Fibroblast of skin of right quadriceps (primary cell): ENCODE measurements at regions not wholly inside any gene's neighbourhood (a gene's known extent, or its start where the extent isn't known, plus 50 kb on each side); places are given as distances from the start of the nearest gene placed in this dataset.
A peak's percentile ranks its signal among the peaks of the same experiment; 100 is the strongest.
"Not testable (repeated sequence)": the region's sequence is repeated elsewhere in the genome, so short reads cannot be mapped to it uniquely, and the experiment has no call there.

Experiments
- DNase-seq: peaks from one replicate; pipeline ENCODE4 v3.0.0-alpha.2; 2013

DNA sequence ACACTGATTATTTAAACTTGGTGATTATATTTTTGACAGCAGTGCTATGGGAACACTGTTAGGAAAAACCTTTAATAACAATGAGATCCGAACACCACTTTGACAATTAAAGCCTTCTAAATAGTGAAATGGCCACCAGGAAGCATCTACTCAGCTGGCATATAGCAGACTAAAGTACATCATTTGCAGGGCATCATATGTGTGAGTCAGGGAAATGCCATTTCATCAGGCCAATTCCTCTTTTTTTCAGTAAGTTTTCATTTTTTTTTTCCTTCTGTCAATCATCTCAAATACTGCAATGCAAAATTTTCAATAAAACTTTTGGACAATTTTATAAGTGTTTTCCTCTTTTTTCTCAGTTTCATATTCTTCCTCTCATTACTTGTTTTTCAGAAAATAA, 521.4 kb upstream of the SEMA3D start:
- DNase-seq, result no peak

DNA sequence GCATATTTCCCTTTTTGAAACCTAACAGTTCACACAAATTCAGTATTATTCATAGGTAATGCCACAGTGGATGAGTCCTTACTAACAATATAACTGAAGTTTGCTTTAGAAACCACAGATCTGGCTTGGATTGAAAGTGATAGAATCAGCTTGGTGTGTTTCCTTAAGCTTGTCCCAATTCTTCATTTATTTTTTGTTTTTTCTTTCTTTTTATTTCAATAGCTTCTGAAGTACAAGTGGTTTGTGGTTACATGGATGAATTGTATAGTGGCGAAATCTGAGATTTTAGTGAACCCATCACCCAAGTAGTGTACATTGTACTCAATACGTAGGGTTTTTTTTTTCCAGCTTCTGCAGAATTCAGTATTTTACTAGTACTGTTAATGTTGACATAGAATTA, 518.2 kb upstream of the SEMA3D start:
- no peak for DNase-seq

DNA sequence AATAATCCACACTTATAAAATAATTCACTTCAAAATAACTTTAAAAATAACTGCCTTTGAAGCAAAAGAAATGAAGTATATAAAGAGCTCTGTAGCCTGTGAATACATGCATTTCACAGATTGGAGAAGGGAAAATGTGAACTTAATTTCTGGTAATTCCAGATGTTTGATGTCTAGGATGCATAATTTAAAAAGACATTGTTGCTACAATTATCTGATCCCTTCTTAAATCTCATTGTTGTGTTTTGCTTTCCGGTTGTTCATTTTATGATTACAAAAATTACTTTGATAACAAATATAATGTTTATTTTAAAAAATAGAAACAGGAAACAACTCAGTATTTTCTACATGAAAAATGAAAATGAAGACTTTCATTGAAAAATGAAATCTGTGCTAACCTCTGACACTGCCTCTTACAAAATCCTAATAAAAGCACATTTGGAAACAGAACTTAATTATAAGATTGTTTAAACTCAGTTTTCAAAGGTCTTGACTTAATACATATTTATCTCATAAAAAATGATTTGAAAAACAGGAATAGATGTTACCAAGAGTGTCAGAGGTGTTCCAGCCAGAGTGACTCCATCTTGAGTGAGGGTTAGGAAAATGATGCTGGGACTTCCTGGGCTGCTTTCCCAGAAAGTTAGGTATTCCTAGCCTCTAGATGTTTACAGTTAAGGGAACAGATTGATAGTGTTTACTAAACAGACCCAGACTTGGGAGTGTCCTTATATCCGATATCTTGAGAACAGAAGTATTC, 516.6 kb upstream of the SEMA3D start:
- no peak for DNase-seq

DNA sequence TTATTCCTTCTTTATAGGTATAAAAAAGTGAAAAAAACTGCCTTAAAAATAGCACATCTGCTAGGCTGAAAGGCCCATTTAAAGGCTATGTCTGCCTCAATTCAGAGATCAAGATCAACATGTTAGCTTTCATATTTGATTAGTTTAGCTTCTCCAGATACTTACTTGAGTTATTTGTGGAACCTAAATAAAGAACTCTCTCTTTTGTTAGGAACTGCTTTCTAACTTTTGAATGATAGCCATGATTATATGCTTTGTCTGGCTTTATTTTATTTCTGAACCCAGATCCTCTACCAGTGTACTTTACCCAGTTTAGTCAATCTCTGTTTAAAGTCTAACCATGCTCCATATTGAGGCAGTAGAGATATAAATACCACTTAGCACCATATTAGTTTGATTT, 515.5 kb upstream of the SEMA3D start:
- DNase-seq, result no peak

DNA sequence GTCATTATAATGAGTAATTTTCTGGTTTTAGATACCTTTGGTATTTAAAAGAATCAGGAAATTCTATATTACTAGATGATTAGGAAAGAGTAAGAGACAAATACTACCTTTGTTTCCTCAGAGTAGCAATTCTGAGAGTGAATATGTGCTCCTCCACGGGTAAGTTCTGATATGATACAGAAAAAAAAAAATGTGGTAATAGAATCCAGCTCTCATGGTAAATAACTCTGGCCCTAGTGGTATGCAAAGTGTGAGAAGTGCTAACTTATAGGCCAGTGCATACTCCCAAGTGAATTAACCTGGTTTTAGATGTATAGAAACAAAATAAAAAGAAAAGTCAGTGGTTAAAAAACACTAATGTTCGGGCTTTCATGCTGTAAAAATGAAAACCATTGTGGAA, 512.6 kb upstream of the SEMA3D start:
- DNase-seq, result no peak

DNA sequence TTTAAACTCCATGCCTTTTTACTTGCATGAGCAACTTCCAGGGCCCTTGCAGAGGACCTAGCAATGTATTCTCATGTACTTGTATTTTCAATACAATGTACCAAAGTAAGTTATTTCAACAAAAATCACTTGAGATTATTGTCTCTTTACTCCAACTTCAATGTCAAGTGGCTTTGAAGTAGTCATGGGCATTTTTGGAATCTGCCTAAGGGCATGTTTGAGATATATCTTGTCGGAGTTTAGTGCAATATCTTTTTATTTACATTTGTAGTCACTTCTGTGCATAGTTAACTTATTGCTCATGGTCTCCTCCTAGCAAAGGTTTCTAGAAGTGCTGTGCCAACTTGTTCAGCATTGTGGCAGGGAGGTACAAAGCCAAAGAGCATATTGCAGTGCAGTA, 508.7 kb upstream of the SEMA3D start:
- peak; percentile 13 for DNase-seq

DNA sequence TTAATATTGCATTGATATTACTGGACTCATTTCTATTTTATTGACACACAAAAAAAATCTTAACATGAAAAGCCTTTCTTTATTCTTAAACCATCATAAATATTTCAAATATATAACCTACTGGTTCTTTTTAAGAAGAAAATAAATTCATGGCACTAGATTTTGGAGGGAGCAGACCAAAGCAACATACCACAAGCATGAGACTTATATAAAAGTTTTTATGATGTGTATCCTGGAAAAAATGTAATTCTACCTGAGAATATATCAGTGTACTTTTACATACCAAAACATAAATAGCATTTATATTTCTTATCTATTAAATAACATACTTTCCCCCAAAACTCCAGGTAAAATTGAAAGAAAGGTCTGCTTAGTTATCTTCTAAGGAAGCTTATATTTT, 508.2 kb upstream of the SEMA3D start:
- no peak for DNase-seq

DNA sequence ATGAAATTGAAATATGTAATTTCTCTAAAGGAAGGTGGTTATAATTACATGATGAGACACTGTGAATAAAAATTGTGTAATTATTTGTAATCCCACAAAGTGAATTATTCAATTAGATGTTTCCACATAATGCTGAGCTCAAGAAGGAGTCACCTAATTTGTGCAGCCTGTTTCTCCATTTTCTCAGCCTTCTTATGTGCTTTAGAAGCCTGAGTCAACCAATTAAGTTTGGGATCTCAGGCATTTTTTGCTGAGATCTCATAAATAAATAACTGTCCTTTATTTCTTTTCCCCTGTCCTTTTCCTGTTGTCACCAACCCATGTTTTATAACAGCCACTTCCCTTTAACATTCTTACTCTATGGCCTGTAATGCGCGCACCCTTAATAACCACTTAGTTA, 506.5 kb upstream of the SEMA3D start:
- DNase-seq, result peak; percentile 60

DNA sequence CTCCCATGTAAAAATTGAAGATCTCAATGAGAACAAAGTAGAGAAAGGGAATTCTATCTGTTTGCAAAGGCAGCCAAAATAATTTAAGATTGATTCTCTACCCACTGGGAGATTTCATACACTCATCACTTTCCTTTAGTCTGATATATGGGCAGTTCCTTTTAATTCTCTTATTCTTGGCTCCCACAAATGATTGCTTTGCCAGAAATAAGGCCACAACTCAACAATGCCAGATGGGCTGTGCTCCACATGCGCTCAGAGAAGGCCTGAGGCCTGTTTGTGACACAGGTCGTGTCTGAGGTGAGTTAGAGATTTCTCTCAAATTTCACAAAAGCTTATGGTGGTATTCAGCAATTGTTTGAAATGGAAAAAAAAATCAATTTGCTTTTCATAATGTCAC, 501.9 kb upstream of the SEMA3D start:
- DNase-seq, result peak; percentile 14

DNA sequence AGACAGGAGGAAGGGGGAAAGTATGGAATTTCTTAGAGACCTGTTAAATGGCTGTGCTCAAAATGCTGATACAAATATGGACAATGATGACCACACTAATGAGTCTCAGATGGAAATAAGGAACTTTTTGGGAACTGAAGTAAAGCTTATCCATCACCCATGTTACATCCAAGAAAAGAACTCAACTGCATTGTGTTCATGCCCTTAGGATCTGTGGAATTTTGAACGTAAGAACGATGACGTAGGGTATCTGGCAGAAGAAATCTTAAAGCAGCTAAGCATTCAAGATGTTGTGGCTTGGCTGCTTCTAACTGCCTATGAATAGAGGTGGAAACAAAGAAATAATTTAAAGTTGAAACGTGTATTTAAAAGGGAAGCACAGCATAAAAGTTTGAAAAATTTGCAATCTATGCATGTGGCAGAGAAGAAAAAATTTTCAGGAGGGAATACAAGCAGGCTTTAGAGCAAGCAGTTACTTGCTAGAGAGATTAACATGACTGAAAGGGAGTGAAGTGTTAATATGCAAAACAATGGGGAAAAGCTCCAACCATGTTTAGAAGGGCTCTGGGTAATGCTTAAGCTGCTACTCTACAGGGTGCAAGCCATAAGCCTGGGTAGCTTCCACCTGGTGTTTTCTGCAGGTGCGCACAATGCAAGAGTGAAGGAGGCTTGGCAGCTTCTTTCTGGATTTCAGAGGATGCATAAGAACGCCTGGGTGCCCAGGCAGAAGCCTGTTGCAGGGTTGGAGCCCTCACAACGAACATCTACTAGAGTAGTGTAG, 499.7 kb upstream of the SEMA3D start:
- no peak for DNase-seq

DNA sequence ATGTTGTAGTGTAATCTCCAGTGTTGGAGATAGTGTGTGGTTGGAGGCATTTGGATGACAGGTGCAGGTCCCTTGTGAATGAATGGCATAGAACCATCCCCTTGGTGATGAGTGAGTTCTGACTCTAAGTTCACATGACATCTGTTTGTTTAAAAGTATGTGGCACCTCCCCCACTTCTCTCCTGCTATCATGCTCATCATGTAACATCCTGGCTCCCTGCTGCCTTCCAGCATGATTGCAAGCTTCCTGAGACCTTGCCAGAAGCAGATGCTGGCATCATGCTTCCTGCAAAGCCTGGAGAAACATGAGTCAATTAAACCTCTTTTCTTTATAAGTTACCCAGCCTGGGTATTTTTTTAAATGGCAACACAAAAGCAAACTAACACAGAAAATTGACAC, 499.0 kb upstream of the SEMA3D start:
- DNase-seq, result peak; percentile 41

DNA sequence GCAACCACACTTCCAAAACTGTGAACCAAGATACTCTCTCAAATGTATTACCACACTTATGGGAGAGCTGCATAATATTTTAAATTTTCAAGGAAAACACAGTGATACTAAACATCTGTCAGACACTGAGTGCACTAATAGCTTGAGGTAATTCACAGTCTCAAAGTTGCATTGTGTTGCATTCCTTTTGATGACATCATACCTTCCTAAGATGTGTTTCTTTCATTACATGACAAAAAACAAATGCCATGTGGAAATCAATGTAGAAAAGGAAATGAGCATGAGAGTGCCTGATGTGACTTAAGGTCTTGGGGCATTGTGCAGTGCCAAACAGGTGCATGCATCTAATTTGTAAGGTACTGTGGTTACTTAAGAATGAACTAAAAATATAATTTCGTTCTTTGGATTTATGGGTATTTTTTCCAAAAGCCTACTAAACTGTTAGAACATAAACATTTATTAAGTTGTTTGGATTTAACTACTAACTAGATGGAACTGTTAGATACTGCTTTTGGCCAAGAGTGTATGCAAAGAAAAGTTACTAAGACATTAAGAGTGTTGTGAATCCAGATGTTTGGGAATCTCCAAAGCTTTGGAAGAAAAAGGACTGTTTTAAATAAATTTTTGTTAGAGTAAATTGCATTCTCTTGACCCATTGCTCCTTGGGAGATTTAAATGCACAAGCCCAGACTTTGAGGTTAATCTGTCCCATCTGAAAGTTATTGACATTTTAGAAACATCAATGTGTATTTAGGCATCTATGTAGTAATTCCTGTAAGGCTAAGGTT, 496.2 kb upstream of the SEMA3D start:
- peak; percentile 56 for DNase-seq

DNA sequence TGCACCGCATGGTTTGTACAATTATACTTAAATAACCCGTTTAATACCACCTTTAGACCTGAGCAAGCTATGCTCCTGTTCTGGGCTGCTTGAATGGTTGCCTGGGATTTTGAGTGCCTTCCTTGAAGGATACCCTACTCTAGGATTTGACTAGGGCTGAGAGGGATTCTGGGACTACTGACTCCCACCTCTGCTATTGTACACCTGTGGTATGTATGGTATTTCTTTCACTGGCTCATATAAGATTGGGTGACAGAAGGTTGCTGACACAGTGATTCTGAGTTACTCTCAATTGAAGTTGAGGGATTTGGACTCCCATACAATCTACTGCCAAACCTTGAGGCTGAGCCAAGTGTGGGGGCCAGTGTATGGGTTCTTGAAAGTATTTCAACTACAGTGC, 494.4 kb upstream of the SEMA3D start:
- DNase-seq, result no peak

DNA sequence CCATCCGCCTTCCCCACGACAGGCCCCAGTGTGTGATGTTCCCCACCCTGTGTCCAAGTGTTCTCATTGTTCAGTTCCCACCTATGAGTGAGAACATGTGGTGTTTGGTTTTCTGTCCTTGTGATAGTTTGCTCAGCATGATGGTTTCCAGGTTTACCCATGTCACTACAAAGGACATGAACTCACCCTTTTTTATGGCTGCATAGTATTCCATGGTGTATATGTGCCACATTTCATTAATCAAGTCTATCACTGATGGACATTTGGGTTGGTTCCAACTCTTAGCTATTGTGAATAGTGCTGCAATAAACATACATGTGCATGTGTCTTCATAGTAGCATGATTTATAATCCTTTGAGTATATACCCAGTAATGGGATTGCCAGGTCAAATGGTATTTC, 488.2 kb upstream of the SEMA3D start:
- DNase-seq, result not testable (repeated sequence)

DNA sequence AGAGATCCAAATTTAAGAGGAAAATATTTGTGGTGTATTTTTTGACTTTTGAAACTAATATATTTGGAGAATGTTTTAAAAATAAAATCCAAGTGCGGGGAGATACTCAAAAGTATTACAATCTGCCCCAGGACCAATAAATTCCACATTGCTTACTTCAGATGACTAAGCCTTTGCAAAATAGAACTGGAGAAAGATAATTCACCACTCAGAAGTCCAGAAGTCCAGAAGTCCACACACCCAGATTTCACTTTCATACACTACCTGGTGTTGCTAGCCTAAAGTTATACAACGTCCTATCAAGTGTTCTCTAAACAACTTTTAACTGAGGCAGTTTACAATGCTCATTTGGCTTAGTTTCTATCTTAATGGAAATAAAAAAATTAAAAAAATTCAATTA, 487.0 kb upstream of the SEMA3D start:
- DNase-seq, result no peak

DNA sequence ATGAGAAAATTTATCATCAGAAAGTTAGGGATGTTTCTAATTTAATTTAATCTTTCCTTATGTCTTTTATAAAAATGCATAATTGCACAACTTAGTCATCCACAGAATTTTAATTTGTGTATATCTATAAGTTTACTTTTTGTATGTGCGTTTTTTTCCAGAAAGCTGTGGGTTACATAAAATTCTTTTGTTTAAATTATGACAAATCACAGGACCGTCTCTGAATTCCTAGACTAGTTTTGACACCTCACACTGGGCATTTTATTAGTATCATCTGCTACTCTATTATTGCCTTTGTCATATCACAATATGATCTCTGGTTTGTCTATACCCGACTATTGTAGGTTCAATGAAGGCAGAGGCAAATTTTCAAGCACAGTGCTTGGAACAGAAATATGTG, 482.4 kb upstream of the SEMA3D start:
- DNase-seq, result peak; percentile 70

DNA sequence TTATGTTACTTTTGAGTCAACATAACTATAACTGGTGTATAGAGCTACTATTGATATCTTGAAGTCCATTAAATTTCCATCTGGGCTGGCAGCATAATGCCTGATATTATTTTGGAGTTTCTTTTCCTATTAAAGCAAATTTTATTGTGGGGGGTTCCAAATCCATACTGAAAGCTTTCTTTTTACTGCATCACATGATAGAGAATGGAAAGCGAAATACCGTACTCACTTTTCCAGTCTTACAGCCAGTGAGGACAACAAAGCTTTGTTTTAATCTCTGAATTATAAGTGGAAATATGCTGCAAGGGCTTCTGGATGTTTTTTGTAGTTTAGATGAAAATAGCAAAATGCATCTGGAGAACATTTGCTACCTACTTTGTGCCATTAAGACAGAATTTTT, 477.5 kb upstream of the SEMA3D start:
- no peak for DNase-seq

DNA sequence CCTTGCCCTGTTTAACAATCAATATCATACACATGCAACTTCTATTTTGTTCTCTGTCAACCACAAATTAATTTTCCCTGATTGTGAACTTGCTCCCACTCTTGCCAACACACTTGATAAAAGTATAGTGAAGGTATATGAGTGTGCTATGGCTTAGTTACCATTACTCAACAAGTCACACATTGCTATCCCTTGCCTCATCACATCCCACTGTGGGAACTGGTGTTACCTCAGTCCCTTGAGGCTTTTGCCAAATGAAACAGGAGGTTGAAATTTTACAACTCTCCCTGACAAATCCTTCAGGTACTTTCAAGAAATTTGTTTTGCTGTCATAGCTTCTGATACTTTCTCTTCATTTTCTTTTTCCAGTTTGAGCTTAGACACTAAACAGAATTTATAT, 472.5 kb upstream of the SEMA3D start:
- DNase-seq, result peak; percentile 30

DNA sequence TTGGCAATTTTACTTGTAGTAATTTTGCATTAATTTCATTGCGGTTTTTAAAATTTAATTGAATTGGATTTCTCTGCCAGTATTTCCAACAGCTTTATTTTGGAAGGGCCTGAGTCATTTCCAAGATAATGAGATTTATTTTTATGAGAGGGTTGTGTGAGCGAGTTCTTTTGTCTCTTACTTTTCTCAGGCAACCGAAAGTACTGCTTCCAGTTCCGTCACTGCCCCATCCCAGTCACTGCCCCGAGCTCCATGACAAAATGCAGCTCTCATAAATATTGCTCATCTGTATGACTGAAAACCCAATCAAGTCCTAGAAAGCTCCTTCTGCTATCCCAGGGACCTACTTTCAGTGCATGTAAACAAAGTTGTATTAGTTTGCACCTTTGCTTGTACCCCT, 468.4 kb upstream of the SEMA3D start:
- no peak for DNase-seq

DNA sequence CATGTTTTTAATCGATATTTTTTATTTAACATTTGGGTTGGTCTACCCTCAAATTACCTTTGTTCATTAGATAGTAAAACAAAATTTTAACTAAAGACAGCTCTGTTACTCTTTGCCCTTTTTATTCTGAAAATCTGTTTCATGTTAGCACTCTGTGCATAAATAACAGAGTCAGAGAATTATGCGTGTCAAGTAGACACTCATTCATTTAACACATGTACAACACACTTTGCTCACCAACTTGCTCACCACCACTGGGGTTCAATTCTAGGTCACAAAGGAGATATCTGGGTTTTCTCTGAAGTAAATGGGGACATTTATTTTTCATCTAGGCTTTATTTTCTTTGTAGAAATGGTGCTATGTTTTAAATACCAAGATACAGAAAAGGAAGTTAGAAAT, 457.4 kb upstream of the SEMA3D start:
- DNase-seq, result peak; percentile 17

DNA sequence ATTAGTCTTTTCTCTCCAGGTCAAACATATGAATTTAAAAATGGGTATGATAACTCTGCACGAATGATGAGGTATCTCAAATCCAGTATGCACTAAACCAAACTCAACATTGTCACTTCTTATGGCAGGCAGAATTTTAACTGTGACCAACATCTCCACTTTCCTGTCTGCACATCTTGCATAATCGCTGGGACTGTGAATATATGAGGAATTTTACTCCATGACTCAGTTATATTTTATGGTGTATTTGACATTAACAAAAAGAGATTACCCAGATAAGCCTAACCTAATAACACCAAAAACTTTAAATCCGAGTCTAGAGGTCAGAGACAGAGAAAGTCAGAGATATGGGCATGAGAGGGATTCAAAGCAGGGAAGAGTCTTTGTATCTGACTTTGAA, 454.5 kb upstream of the SEMA3D start:
- DNase-seq, result peak; percentile 45

DNA sequence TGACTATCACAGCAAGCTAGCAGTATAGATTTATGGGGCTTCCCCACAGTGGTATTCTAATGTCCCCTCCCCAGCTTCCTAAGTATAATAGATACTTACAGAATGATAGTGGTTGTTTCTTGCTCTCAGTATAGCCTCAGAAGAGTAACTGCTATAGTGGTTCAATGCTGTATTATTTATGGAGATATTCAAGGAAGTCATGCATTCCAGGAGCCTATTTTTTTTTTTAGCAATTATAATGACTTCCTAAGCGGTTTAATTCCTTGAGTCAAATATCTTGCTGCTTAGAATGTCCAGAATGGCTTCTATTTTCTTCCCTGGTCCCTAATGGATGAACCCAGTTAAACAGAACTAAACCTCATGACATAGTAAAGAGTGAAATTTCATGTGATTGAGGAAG, 451.5 kb upstream of the SEMA3D start:
- DNase-seq, result peak; percentile 19

DNA sequence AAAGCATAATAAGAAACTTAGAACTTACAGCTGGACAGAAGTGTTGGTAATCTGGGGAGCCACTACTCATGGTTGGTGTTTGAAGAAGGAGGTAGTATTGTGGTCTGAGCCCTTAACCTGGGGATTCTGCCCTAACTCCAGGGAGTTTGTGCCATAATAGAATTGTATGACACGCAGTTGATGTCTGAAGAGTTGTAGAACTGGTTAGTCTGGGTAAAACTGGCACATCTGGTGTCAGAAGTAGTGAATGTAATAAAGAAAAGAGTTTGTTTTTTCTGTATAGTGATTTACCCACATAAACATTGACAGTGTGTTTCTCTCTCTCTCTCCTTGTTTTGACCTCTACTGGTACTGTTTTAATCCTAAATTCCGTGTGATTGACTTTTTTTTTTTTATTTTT, 448.1 kb upstream of the SEMA3D start:
- DNase-seq, result no peak
